Ovary (tissue), 3 donors: ENCODE measurements at regions not wholly inside any gene's neighbourhood (a gene's known extent, or its start where the extent isn't known, plus 50 kb on each side); places are given as distances from the start of the nearest gene placed in this dataset.

Experiments used
- CTCF ChIP-seq, 3 donors: fragments of 450-650 bp in 2 of 3; fragments of 200-600 bp in 1 of 3; IDR thresholded peaks; one replicate each; pipeline versions ENCODE4 v1.5.1 to v1.8.0; 2016 to 2022; ENCODE audit warnings: antibody characterized with exemption in 3 of 3, mild to moderate bottlenecking in 1 of 3
- EP300 ChIP-seq: sonication (generic); formaldehyde crosslinking; IDR thresholded peaks from one replicate; pipeline ENCODE4 v1.6.1; 2017; ENCODE audit warnings: antibody characterized with exemption
- POLR2A ChIP-seq: fragments of 450-650 bp; IDR thresholded peaks from one replicate; pipeline ENCODE4 v1.6.1; 2017; ENCODE audit warnings: antibody characterized with exemption, mild to moderate bottlenecking, moderate library complexity
- donor health status: DM: no; HTN: no; CAD: no.

- TF ChIP-seq CTCF (IDR thresholded peaks at IDR 0.05) (no peak), EP300 (no peak), POLR2A (no peak)
Observed at GRCh38 chr4:107130157-107130556, 94.0 kb upstream of the DKK2 start.
